Activated CD8-positive, alpha-beta memory T cell treated with anti-CD3 and anti-CD28 coated beads, Interleukin-2, amount 10 ng/mL, durations not matched to agents 7 days and 5 days (primary cell): ENCODE measurements at regions not wholly inside any gene's neighbourhood (a gene's known extent, or its start where the extent isn't known, plus 50 kb on each side); places are given as distances from the start of the nearest gene placed in this dataset.
"Not testable (repeated sequence)": the region's sequence is repeated elsewhere in the genome, so short reads cannot be mapped to it uniquely, and the experiment has no call there.

Experiments used
- ATAC-seq: fragments of 150-1000 bp; cut with Tn5 transposase; one replicate; pipeline ENCODE4 v1.10.0; 2021; ENCODE audit warnings: moderate library complexity
- CTCF ChIA-PET: fragments of 350-600 bp; sonication (Branson Sonifier 250); formaldehyde crosslinking; loops from one replicate; lab custom pipeline; 2021; ENCODE audit warnings: antibody characterized with exemption; lab: Charles Lee
- DNase-seq: peaks from one replicate; pipeline ENCODE4 v3.0.0-alpha.2; 2020
- H3K27ac Mint-ChIP-seq: one replicate; pipeline ENCODE4 v1.8.0; 2021; ENCODE audit warnings: mild to moderate bottlenecking, mixed read lengths
- H3K27me3 Mint-ChIP-seq: one replicate; pipeline ENCODE4 v1.8.0; 2021; ENCODE audit warnings: mixed read lengths
- H3K36me3 Mint-ChIP-seq: one replicate; pipeline ENCODE4 v1.8.0; 2021; ENCODE audit warnings: mild to moderate bottlenecking, mixed read lengths
- H3K4me1 Mint-ChIP-seq: one replicate; pipeline ENCODE4 v1.8.0; 2021; ENCODE audit warnings: mixed read lengths
- H3K4me3 Mint-ChIP-seq: one replicate; pipeline ENCODE4 v1.8.0; 2021; ENCODE audit warnings: mild to moderate bottlenecking, moderate library complexity, mixed read lengths
- H3K9me3 Mint-ChIP-seq: one replicate; pipeline ENCODE4 v1.8.0; 2022; ENCODE audit warnings: low read depth, mixed read lengths

DNA sequence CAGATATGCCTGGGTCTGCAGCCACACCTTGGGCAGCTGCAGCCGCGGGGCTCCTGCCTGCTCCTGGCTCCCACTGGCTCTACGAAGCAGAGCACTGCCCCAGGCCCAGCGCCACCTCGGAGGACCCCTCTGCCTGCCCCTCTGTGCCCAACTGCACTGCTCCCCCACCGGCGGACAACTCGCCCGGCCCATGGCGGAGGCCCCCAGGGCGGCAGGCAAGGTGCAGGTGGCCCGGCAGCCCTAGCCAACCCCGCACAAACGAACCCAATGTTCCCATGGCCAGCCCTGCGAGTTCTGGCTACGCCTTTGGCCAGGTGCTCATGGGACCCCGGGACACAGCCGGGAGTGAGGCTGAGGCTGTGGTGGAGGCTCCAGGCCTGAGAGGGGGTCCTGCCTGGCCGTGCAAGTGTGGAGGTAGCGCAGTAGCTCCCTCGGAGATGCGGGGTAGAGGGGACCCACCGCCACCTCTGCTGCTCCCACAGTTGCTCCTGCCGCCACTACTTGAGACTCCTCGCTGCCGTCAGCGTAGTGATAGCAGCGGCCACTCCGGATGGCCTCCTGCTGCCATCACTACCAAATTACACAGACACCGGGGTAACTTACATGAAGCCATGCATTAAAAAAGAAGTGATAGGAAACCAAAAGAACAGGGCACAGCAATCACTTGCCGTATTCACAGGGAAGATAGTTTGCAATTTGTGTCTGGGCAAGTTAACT, 97.3 kb upstream of the SP4 start:
- no peaks in the 10 kb centered on the region for H3K27me3 Mint-ChIP-seq
- peaks cover 32% of the 10 kb centered on the region for H3K36me3 Mint-ChIP-seq
- DNase-seq (no peak), ATAC-seq (no peak)
- CTCF ChIA-PET, result interaction anchor here (1.1 kb wide), 1 partner anchor 779 kb away, joined by 3 read pairs; no protein-coding TSS in a partner anchor
- H3K4me3 Mint-ChIP-seq, result no peak overlapping the region
- H3K9me3 Mint-ChIP-seq, result peaks cover 9% of the 10 kb centered on the region
- H3K27ac Mint-ChIP-seq, result no peak overlapping the region
- H3K4me1 Mint-ChIP-seq, result peaks cover 16% of the 10 kb centered on the region

DNA sequence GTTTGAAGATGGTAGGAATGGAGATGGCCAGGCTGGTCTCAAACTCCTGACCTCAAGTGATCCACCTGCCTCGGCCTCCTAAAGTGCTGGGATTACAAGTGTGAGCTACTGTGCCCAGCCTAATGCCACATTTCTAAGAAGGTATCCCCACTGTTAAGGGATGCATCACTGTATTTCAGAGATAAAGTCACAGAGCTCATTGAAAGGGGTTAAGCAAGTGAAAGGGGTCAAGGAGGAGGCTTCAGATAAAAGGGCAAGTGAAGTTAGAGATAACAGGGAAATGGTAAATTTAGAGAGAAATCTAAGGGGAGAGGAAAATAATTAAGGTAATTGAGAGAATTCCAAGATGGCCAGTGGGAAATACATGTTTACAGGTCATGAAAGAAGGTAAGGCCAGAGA, 93.0 kb upstream of the SP4 start:
- ATAC-seq (no peak), DNase-seq (no peak)
- CTCF ChIA-PET, result interaction anchor here (1.8 kb wide), 1 partner anchor 18 kb away, joined by 7 read pairs; no protein-coding TSS in a partner anchor
- Mint-ChIP-seq H3K4me1 (peaks cover 38% of the 10 kb centered on the region), H3K9me3 (peaks cover 22% of the 10 kb centered on the region), H3K36me3 (peaks cover 46% of the 10 kb centered on the region), H3K27ac (peak overlapping the region; percentile 19), H3K4me3 (no peak overlapping the region), H3K27me3 (no peaks in the 10 kb centered on the region)

DNA sequence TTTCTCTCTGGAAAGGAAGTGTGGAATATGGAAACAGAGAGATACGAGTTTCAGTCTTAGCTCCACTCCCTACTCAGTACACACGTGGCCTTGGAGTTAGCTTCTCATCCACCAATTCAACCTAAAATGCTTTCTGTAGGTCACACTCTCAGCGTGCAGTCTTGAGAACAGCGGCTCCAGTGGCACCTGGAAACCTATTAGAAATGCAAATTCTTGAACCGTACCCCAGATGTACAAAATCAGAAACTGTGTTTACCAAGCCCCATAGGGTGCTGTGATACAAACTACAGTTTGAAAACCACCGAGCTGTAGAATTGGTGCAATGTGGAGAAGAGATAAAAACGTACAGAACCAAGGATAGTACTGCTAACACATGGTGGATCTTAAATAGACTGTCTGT, 91.1 kb upstream of the SP4 start:
- peaks cover 64% of the 10 kb centered on the region for H3K36me3 Mint-ChIP-seq
- ATAC-seq (no peak), DNase-seq (no peak)
- peaks cover 22% of the 10 kb centered on the region for H3K9me3 Mint-ChIP-seq
- peak overlapping the region; percentile 35 for H3K27ac Mint-ChIP-seq
- peaks cover 55% of the 10 kb centered on the region for H3K4me1 Mint-ChIP-seq
- H3K27me3 Mint-ChIP-seq, result no peaks in the 10 kb centered on the region
- H3K4me3 Mint-ChIP-seq, result no peak overlapping the region
- CTCF ChIA-PET, result no interaction called here

DNA sequence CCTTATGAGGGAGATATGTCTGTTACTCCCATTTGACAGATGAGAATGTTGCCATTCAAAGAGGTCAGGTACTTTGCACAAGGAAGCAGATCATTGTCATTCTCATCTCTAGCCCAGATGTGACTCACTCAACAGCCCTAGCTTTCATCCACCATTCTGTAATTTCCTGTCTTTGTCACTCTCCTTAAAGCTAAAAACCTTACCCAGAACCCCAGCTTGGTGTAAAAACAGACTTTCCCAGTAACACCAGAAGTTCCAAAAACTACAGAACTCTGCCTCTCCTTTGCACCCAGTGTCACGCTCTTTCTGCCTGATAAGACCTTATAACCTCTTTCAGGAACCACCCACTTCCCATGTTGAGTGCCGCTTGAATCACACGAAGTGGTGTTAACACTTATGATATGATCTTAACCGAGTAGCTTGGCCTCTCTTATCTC, 89.1 kb upstream of the SP4 start:
- peaks cover 64% of the 10 kb centered on the region for H3K4me1 Mint-ChIP-seq
- peaks cover 76% of the 10 kb centered on the region for H3K36me3 Mint-ChIP-seq
- CTCF ChIA-PET, result interaction anchor here (0.8 to 3.5 kb wide), 9 partner anchors 8 to 85 kb away, joined by 3 to 18 read pairs (median 3); no protein-coding TSS in a partner anchor
- no peaks in the 10 kb centered on the region for H3K27me3 Mint-ChIP-seq
- peak; percentile 96 for ATAC-seq
- peaks cover 18% of the 10 kb centered on the region for H3K9me3 Mint-ChIP-seq
- H3K4me3 Mint-ChIP-seq, result peak overlapping the region; percentile 8
- H3K27ac Mint-ChIP-seq, result peak overlapping the region; percentile 93
- peak; percentile 89 for DNase-seq

DNA sequence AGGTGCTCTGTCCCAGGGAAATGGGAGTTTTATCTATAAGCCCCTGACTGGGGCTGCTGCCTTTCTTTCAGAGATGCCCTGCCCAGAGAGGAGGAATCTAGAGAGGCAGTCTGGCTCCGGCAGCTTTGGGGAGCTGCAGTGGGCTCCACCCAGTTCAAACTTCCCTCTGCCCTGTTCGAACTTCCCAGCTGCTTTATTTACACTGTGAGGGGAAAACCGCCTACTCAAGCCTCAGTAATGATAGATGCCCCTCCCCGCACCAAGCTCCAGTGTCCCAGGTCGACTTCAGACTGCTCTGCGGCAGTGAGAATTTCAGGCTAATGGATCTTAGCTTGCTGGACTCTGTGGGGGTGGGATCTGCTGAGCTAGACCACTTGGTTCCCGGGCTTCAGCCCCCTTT, 83.0 kb upstream of the SP4 start:
- peaks cover 67% of the 10 kb centered on the region for H3K36me3 Mint-ChIP-seq
- H3K9me3 Mint-ChIP-seq, H3K4me3 Mint-ChIP-seq, H3K27ac Mint-ChIP-seq, CTCF ChIA-PET, H3K27me3 Mint-ChIP-seq, DNase-seq, ATAC-seq: not testable (repeated sequence)
- peaks cover 44% of the 10 kb centered on the region for H3K4me1 Mint-ChIP-seq

DNA sequence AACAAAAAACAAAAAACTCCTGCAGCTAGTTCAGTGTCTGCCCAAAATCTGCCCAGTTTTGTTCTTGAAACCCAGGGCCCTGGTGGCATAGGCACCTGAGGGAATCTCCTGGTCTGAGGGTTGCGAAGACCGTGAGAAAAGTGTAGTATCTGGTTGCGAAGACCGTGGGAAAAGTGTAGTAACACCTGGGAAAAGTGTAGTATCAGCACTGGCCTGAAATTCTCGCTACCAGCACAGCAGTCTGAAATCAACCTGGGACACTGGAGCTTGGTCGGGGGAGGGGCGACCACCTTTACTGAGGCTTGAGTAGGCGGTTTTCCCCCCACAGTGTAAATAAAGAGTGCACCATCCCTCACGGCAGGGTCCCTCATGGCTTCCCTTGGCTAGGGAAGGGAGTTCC, 82.5 kb upstream of the SP4 start:
- no peak for DNase-seq
- Mint-ChIP-seq H3K4me3 (no peak overlapping the region), H3K9me3 (peaks cover 8% of the 10 kb centered on the region), H3K4me1 (peaks cover 39% of the 10 kb centered on the region), H3K27ac (no peak overlapping the region), H3K27me3 (no peaks in the 10 kb centered on the region), H3K36me3 (peaks cover 63% of the 10 kb centered on the region)
- CTCF ChIA-PET, result no interaction called here
- no peak for ATAC-seq

DNA sequence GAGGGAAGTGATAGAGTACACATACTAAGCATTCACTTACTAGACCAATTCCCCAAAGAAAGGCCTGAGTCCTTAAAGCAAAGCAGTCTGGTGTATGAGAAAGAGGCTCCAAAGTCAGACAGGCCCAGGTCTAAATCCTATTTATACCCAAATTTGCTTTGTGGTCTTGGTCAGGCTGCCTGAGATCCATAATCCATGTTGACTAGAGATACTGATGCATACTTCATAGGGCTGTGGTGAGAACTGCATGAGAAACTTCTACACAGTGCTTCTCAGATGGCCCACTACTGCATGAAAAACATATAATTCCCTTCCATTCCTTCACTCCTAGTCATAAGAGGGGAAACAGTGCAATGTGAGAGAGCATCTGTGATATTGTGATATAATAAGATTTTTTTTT, 81.6 kb upstream of the SP4 start:
- DNase-seq (no peak), ATAC-seq (no peak)
- H3K4me3 Mint-ChIP-seq, result no peak overlapping the region
- no peak overlapping the region for H3K27ac Mint-ChIP-seq
- CTCF ChIA-PET, result interaction anchor here (1.0 to 1.1 kb wide), 2 partner anchors 7 to 81 kb away, joined by 3 to 4 read pairs; no protein-coding TSS in a partner anchor
- peaks cover 8% of the 10 kb centered on the region for H3K9me3 Mint-ChIP-seq
- H3K36me3 Mint-ChIP-seq, result peaks cover 58% of the 10 kb centered on the region
- no peaks in the 10 kb centered on the region for H3K27me3 Mint-ChIP-seq
- peaks cover 35% of the 10 kb centered on the region for H3K4me1 Mint-ChIP-seq

DNA sequence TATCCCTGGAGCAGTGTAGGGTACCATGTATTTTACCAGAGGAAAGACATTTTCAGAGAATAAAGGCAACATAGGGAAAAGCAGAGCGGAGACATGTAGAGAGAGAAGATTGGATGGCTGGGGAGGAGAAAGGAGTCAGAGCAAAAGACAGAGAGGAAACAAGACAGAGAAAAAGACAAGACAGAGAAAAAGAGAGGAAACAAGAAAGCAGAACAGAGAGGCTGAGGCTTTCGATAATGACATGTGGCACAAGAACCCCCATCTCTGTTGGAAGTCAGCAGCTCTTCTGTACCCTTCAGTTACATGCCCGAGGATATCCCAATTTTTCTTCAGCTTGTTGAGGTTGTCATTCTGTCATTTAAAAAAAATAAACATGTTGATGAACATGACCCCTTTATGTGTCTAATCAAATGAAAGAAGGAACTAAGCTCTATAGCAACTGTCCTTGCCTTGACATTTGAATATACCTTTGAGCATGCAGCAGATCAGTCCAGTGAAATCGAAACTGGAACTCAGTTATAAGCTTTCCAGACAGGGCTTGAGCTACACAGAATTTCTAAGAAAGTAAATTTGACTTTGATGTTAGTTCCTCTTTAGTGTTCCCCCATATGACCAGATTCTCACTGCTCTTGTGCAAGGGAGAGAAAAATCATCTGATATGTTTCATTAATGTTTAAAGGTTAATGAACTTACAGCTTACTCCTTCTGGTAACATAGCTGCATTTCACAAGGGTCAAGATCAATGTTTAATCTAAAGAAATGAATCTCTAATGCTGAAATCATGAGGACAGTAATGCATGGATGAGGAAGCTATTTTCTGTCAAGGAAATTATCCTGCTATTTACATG, 75.1 kb upstream of the SP4 start:
- Mint-ChIP-seq H3K27ac (peak overlapping the region; percentile 99), H3K9me3 (peaks cover 3% of the 10 kb centered on the region), H3K36me3 (peaks cover 27% of the 10 kb centered on the region), H3K27me3 (no peaks in the 10 kb centered on the region), H3K4me1 (peaks cover 71% of the 10 kb centered on the region), H3K4me3 (peak overlapping the region; percentile 62)
- ATAC-seq (peak; percentile 82), DNase-seq (no peak)
- CTCF ChIA-PET, result interaction anchor here (0.7 to 2.8 kb wide), 11 partner anchors 10 to 90 kb away, joined by 3 to 18 read pairs (median 4); partner anchors contain the start of gene SP4

DNA sequence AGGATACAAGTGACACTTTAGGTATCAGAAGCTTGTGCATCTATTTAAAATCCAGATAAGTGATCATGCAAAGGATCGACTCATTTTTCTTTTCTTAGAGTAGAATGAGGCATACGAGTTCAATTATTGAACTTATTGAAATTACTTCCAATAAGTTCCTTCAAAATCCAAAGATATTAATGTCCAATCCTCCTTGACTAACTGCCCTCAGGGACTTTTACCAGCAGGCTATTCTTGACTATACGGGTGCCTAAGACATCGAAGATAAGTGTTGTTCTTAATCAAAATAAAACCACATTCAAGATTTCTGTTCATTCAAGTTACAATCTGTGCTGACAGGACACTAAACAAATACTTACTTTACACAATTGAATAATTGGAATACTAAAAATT, 74.5 kb upstream of the SP4 start:
- Mint-ChIP-seq H3K4me1 (peaks cover 70% of the 10 kb centered on the region), H3K36me3 (peaks cover 26% of the 10 kb centered on the region), H3K27ac (peak overlapping the region; percentile 99), H3K9me3 (no peaks in the 10 kb centered on the region), H3K27me3 (no peaks in the 10 kb centered on the region), H3K4me3 (peak overlapping the region; percentile 62)
- DNase-seq (no peak), ATAC-seq (no peak)
- CTCF ChIA-PET, result interaction anchor here (0.7 to 2.8 kb wide), 11 partner anchors 10 to 91 kb away, joined by 3 to 18 read pairs (median 4); partner anchors contain the start of gene SP4

DNA sequence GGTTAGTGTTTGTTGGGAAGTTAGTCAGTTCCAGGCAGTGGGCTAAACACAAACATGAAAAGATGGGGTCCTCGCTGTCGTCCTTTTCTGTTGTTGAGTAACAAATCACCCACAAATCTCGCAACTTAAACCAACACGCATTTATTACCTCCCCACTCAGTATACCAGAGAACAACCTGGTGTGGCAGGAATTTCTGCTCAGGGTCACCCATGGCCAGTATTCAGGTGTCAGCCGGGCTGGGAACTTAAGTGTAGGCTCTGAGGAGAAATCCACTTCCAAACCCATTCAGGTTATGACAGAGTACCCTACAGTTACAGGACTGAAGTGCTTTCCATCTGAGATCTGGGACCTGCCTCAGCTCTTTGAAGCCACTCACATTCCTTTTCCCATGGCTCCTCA, 73.6 kb upstream of the SP4 start:
- CTCF ChIA-PET, result interaction anchor here (2.1 to 2.8 kb wide), 3 partner anchors 11 to 92 kb away, joined by 10 to 18 read pairs (median 10); no protein-coding TSS in a partner anchor
- ATAC-seq (no peak), DNase-seq (no peak)
- peaks cover 27% of the 10 kb centered on the region for H3K36me3 Mint-ChIP-seq
- H3K4me1 Mint-ChIP-seq, result peaks cover 77% of the 10 kb centered on the region
- H3K9me3 Mint-ChIP-seq, result no peaks in the 10 kb centered on the region
- H3K4me3 Mint-ChIP-seq, result peak overlapping the region; percentile 5
- peak overlapping the region; percentile 99 for H3K27ac Mint-ChIP-seq
- H3K27me3 Mint-ChIP-seq, result no peaks in the 10 kb centered on the region

DNA sequence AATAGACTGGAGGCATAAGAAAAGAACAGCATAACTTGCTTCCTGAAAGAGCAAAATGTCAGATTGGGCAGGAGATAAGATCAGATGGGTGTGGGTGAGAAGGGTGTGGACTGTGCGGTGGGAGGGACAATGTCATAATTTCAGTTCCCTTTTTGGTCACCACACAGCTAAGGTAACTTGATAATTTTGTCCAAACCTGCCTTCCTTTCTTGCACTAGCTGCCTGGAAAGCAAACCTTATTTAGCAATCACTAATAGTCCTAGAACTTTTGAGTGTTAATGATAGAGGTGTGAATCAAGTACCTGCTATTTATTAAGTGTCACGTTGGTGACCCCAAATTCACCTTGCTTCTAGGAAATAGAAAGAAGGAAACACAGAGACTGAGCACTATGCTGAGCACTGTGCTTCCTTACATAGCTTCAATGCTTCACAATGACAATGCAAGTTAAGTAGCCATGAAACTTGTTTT, 72.4 kb upstream of the SP4 start:
- H3K4me1 Mint-ChIP-seq, result peaks cover 85% of the 10 kb centered on the region

DNA sequence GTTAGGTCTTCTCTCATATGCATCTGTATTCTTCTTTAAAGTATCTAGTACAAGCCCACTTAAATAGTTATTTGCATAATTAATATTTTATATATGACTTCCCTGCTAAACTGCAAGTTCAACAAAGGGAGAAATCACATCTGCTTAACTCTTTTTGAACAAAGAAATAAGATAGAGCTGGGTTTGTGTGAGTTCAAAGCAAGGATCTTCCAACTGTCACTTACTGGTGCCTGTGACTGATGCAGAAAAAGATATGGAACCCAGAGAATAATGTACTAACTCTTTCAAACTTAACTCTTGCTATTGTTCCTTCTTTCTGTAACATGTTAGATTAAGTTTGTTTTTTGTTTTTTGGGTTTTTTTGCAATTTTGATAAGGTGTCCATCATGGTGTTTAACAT, 71.3 kb upstream of the SP4 start:
- CTCF ChIA-PET, result interaction anchor here (1.6 kb wide), 1 partner anchor 410 kb away, joined by 3 read pairs; no protein-coding TSS in a partner anchor
- peaks cover 92% of the 10 kb centered on the region for H3K4me1 Mint-ChIP-seq
- ATAC-seq (no peak), DNase-seq (no peak)
- peaks cover 35% of the 10 kb centered on the region for H3K36me3 Mint-ChIP-seq
- no peak overlapping the region for H3K4me3 Mint-ChIP-seq
- H3K9me3 Mint-ChIP-seq, result peaks cover 3% of the 10 kb centered on the region
- no peaks in the 10 kb centered on the region for H3K27me3 Mint-ChIP-seq
- H3K27ac Mint-ChIP-seq, result peak overlapping the region; percentile 99

More for the DNA sequence above, 72.4 kb upstream of the SP4 start:
- CTCF ChIA-PET, result interaction anchor here (0.8 to 2.5 kb wide), 5 partner anchors 10 to 411 kb away, joined by 3 to 10 read pairs (median 4); no protein-coding TSS in a partner anchor
- Mint-ChIP-seq H3K36me3 (peaks cover 31% of the 10 kb centered on the region), H3K27ac (peak overlapping the region; percentile 99), H3K27me3 (no peaks in the 10 kb centered on the region), H3K4me3 (peak overlapping the region; percentile 3), H3K9me3 (no peaks in the 10 kb centered on the region)
- DNase-seq (peak; percentile 88), ATAC-seq (peak; percentile 76)
